Cardiac muscle cell (in vitro differentiated cells and primary cell): ENCODE measurements at regions not wholly inside any gene's neighbourhood (a gene's known extent, or its start where the extent isn't known, plus 50 kb on each side); places are given as distances from the start of the nearest gene placed in this dataset.

Experiments used
- DNase-seq, 2 donors: peaks; one replicate each; pipeline versions ENCODE4 v3.0.0 to v3.0.0-alpha.2; 2010 to 2017; ENCODE audit warnings: low read depth in 1 of 2, low spot score in 1 of 2
- H3K27ac ChIP-seq: fragments of 200-600 bp; sonication (generic); 2 replicates; pipeline ENCODE4 v1.5.1; 2016
- H3K27me3 ChIP-seq: fragments of 200-600 bp; sonication (generic); 2 replicates; pipeline ENCODE4 v1.6.0; 2016; ENCODE audit warnings: control low read depth
- H3K36me3 ChIP-seq: fragments of 200-600 bp; sonication (generic); 2 replicates; pipeline ENCODE4 v1.5.1; 2016; ENCODE audit warnings: control low read depth
- H3K4me1 ChIP-seq: fragments of 200-600 bp; sonication (generic); 2 replicates; pipeline ENCODE4 v1.8.1; 2017; ENCODE audit warnings: low read depth, mild to moderate bottlenecking, mixed run types
- H3K4me3 ChIP-seq: fragments of 200-600 bp; sonication (generic); 2 replicates; pipeline ENCODE4 v1.5.1; 2016; ENCODE audit warnings: mild to moderate bottlenecking
- H3K9me3 ChIP-seq: fragments of 200-600 bp; sonication (generic); 2 replicates; pipeline ENCODE4 v1.5.1; 2017; ENCODE audit warnings: low read depth, mild to moderate bottlenecking, control low read depth
- CTCF ChIP-seq: IDR thresholded peaks from 2 replicates; pipeline ENCODE4 v1.5.1; 2012; ENCODE audit warnings: low read depth, mild to moderate bottlenecking, low read length

GRCh38 chr10:129040377-129040776 is 426.7 kb upstream of the MGMT start:
- Histone ChIP-seq H3K9me3 (no peaks in the 10 kb centered on the region), H3K27ac (no peak overlapping the region), H3K4me3 (no peak overlapping the region), H3K36me3 (no peaks in the 10 kb centered on the region), H3K27me3 (peaks cover 2% of the 10 kb centered on the region), H3K4me1 (no peaks in the 10 kb centered on the region)
- DNase-seq = no peak
- no peak for TF ChIP-seq CTCF

- Histone ChIP-seq H3K27me3 (peaks cover 2% of the 10 kb centered on the region), H3K9me3 (no peaks in the 10 kb centered on the region), H3K27ac (no peak overlapping the region), H3K4me3 (no peak overlapping the region), H3K4me1 (no peaks in the 10 kb centered on the region), H3K36me3 (no peaks in the 10 kb centered on the region)
- no peak for DNase-seq
- no peak for TF ChIP-seq CTCF
Measured at GRCh38 chr10:129041916-129042315, 425.1 kb upstream of the MGMT start.

- Histone ChIP-seq H3K27ac (no peak overlapping the region), H3K27me3 (peaks cover 2% of the 10 kb centered on the region), H3K9me3 (no peaks in the 10 kb centered on the region)
Measured at GRCh38 chr10:129042776-129043595, 424.1 kb upstream of the MGMT start.

GRCh38 chr10:129043691-129044090 is 423.4 kb upstream of the MGMT start:
- H3K27me3 ChIP-seq = peaks cover 2% of the 10 kb centered on the region
- DNase-seq = no peak
- no peaks in the 10 kb centered on the region for H3K9me3 ChIP-seq
- peaks cover 3% of the 10 kb centered on the region for H3K4me1 ChIP-seq
- H3K27ac ChIP-seq = no peak overlapping the region
- no peak for TF ChIP-seq CTCF
- no peaks in the 10 kb centered on the region for H3K36me3 ChIP-seq
- H3K4me3 ChIP-seq = no peak overlapping the region

More at GRCh38 chr10:129042776-129043595, 424.1 kb upstream of the MGMT start:
- no peak for DNase-seq
- Histone ChIP-seq H3K36me3 (no peaks in the 10 kb centered on the region), H3K4me1 (no peaks in the 10 kb centered on the region), H3K4me3 (no peak overlapping the region)
- TF ChIP-seq CTCF = no peak

GRCh38 chr10:129045599-129045998 is 421.4 kb upstream of the MGMT start:
- H3K4me1 ChIP-seq = peaks cover 3% of the 10 kb centered on the region
- no peak for TF ChIP-seq CTCF
- no peak overlapping the region for H3K27ac ChIP-seq
- DNase-seq = no peak
- H3K4me3 ChIP-seq = no peak overlapping the region
- H3K9me3 ChIP-seq = no peaks in the 10 kb centered on the region
- H3K27me3 ChIP-seq = no peaks in the 10 kb centered on the region
- no peaks in the 10 kb centered on the region for H3K36me3 ChIP-seq
